ENCODE measurements at regions not wholly inside any gene's neighbourhood (a gene's known extent, or its start where the extent isn't known, plus 50 kb on each side); places are given as distances from the start of the nearest gene placed in this dataset.

- TF ChIP-seq, protein P1, sequence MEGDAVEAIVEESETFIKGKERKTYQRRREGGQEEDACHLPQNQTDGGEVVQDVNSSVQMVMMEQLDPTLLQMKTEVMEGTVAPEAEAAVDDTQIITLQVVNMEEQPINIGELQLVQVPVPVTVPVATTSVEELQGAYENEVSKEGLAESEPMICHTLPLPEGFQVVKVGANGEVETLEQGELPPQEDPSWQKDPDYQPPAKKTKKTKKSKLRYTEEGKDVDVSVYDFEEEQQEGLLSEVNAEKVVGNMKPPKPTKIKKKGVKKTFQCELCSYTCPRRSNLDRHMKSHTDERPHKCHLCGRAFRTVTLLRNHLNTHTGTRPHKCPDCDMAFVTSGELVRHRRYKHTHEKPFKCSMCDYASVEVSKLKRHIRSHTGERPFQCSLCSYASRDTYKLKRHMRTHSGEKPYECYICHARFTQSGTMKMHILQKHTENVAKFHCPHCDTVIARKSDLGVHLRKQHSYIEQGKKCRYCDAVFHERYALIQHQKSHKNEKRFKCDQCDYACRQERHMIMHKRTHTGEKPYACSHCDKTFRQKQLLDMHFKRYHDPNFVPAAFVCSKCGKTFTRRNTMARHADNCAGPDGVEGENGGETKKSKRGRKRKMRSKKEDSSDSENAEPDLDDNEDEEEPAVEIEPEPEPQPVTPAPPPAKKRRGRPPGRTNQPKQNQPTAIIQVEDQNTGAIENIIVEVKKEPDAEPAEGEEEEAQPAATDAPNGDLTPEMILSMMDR (IDR thresholded peaks at IDR 0.05), result no peak
- no peak for TF ChIP-seq POLR2A (IDR thresholded peaks at IDR 0.05)
Observed at GRCh38 chr15:35834216-35834830, 288.4 kb upstream of the DPH6 start.
